ENCODE measurements at regions not wholly inside any gene's neighbourhood (a gene's known extent, or its start where the extent isn't known, plus 50 kb on each side); places are given as distances from the start of the nearest gene placed in this dataset.

DNA sequence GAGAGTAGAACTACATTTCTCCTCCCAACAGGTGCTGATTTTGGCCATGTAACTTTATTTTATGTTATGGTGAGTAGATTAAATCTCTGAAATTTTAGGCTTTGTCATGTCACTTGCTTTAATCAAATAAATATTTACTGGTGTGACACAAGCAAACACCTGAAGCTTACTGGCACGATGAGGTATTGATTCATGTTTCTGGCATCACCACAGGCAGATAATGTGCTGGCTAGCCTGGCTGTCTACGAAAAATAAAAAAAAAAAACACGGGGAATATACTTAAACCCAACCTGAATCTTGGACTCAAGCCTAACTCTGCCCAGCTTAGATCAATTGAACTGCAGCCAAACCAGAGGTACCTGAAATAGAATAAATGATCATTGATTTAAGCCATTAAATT lies 65.6 kb upstream of the CADM2 start:
- Histone ChIP-seq H3K79me2 (ENCODE audit: control insufficient read depth, insufficient read depth, low read length) (no peaks in the 10 kb centered on the region), H3K9me3 (ENCODE audit: control insufficient read depth, low read depth, low read length) (no peaks in the 10 kb centered on the region), H3K27ac (ENCODE audit: control insufficient read depth, insufficient read depth, low read length) (no peak overlapping the region), H3K27me3 (ENCODE audit: control insufficient read depth, extremely low read depth, insufficient read depth, low read length) (no peaks in the 10 kb centered on the region), H3K9me1 (ENCODE audit: control insufficient read depth, extremely low read depth, insufficient read depth, low read length) (no peaks in the 10 kb centered on the region), H3K4me1 (ENCODE audit: control insufficient read depth, extremely low read depth, insufficient read depth, low read length) (no peaks in the 10 kb centered on the region), H3K9ac (ENCODE audit: control insufficient read depth, extremely low read depth, insufficient read depth, low read length) (no peak overlapping the region), H2AFZ (ENCODE audit: control insufficient read depth, low read length) (no peak overlapping the region), H3K36me3 (ENCODE audit: control insufficient read depth in 2 of 2, extremely low read depth in 1 of 2, insufficient read depth in 2 of 2, low read length in 2 of 2) (no peaks in the 10 kb centered on the region), H4K20me1 (ENCODE audit: control insufficient read depth, extremely low read depth, insufficient read depth, low read length) (no peaks in the 10 kb centered on the region), H3K4me2 (ENCODE audit: control insufficient read depth, extremely low read depth, insufficient read depth, low read depth, low read length) (no peak overlapping the region), H3K4me3 (ENCODE audit: control insufficient read depth in 2 of 3, extremely low read depth in 1 of 3, insufficient read depth in 2 of 3, low read depth in 1 of 3, low read length in 3 of 3) (no peak overlapping the region)
- FAIRE-seq (no peak), DNase-seq (ENCODE audit: low read depth, low spot score) (no peak)
- dilution Hi-C loops (cut with MboI; ENCODE audit: extremely low pct_ligation_motif_present, low sequenced_read_pairs): no loop called here
- TF ChIP-seq EZH2 (IDR thresholded peaks at IDR 0.05; ENCODE audit: low read length): no peak

DNA sequence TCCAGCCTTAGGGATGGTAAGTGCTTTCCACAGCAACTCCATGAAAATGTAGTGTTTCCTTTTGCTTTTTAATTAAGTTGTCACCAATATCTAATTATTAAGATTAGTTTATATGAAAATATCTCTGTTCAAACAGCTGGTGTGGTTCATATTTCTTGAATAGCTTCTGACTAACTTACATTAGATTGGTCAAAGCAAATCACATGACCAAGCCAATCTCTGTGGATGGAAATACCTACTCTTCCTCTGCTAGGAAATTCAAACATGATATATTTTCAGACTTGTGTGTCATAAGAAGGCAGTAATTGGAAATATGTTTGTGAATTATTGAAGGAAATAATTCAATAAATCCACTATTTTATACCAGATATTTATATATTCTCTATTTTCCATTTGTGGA lies 54.6 kb upstream of the CADM2 start:
- Histone ChIP-seq H3K9ac (ENCODE audit: control insufficient read depth, extremely low read depth, insufficient read depth, low read length) (no peak overlapping the region), H4K20me1 (ENCODE audit: control insufficient read depth, extremely low read depth, insufficient read depth, low read length) (no peaks in the 10 kb centered on the region), H3K9me3 (ENCODE audit: control insufficient read depth, low read depth, low read length) (peaks cover 3% of the 10 kb centered on the region), H3K27ac (ENCODE audit: control insufficient read depth, insufficient read depth, low read length) (no peak overlapping the region), H3K27me3 (ENCODE audit: control insufficient read depth, extremely low read depth, insufficient read depth, low read length) (no peaks in the 10 kb centered on the region), H3K36me3 (ENCODE audit: control insufficient read depth in 2 of 2, extremely low read depth in 1 of 2, insufficient read depth in 2 of 2, low read length in 2 of 2) (no peaks in the 10 kb centered on the region), H2AFZ (ENCODE audit: control insufficient read depth, low read length) (no peak overlapping the region), H3K4me2 (ENCODE audit: control insufficient read depth, extremely low read depth, insufficient read depth, low read depth, low read length) (no peak overlapping the region), H3K79me2 (ENCODE audit: control insufficient read depth, insufficient read depth, low read length) (no peaks in the 10 kb centered on the region), H3K4me3 (ENCODE audit: control insufficient read depth in 2 of 3, extremely low read depth in 1 of 3, insufficient read depth in 2 of 3, low read depth in 1 of 3, low read length in 3 of 3) (no peak overlapping the region), H3K4me1 (ENCODE audit: control insufficient read depth, extremely low read depth, insufficient read depth, low read length) (no peaks in the 10 kb centered on the region), H3K9me1 (ENCODE audit: control insufficient read depth, extremely low read depth, insufficient read depth, low read length) (no peaks in the 10 kb centered on the region)
- TF ChIP-seq, protein P1, sequence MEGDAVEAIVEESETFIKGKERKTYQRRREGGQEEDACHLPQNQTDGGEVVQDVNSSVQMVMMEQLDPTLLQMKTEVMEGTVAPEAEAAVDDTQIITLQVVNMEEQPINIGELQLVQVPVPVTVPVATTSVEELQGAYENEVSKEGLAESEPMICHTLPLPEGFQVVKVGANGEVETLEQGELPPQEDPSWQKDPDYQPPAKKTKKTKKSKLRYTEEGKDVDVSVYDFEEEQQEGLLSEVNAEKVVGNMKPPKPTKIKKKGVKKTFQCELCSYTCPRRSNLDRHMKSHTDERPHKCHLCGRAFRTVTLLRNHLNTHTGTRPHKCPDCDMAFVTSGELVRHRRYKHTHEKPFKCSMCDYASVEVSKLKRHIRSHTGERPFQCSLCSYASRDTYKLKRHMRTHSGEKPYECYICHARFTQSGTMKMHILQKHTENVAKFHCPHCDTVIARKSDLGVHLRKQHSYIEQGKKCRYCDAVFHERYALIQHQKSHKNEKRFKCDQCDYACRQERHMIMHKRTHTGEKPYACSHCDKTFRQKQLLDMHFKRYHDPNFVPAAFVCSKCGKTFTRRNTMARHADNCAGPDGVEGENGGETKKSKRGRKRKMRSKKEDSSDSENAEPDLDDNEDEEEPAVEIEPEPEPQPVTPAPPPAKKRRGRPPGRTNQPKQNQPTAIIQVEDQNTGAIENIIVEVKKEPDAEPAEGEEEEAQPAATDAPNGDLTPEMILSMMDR (optimal IDR thresholded peaks at IDR 0.05 in 1 of 3, IDR thresholded peaks at IDR 0.05 in 1 of 3, conservative IDR thresholded peaks at IDR 0.05 in 1 of 3; ENCODE audit: extremely low read depth in 1 of 3, insufficient read depth in 2 of 3, low read length in 3 of 3): no peak
- TF ChIP-seq EZH2 (IDR thresholded peaks at IDR 0.05; ENCODE audit: low read length): no peak
- DNase-seq (ENCODE audit: low read depth, low spot score): no peak
- no peak for FAIRE-seq
- dilution Hi-C loops (cut with MboI; ENCODE audit: extremely low pct_ligation_motif_present, low sequenced_read_pairs): no loop called here

DNA sequence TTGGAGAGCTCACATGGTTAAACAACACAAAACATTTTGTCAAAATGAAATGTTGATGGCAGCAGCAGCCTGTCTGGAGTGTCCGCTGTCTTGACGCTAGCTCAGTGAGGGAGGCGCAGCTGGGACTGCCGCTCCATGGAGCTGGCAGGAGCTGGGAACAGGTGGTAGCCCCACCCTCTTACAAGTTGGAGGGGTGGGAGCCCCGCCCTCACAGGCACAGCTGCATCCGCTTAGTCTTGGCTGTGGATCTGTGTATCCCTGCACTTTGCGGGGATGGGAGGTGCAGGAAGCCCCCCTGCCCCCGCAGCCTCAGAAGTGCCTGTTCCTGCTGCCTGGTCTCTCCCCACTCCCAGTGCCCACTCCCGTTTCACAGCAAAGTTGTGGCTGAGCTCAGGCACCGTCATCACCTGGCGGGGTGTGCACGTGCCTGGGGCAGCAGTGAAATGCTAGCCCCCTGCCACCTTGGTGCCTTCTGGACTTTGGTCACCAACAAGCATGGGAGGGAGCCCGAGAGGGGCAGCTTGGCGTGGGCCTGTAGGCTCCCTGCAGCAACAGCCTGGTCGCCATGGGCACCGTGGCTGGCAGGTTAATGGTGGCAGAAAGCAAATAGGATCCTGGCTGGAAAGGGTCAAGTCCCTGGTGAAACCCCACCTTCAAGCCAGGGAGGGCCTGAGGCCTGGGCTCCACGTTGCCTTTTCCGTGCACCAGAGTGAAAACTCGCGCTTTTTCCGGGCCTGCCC lies 53.8 kb upstream of the CADM2 start:
- H3K79me2 ChIP-seq (ENCODE audit: control insufficient read depth, insufficient read depth, low read length): no peaks in the 10 kb centered on the region
- FAIRE-seq: no peak
- peaks cover 3% of the 10 kb centered on the region for H3K9me3 ChIP-seq (ENCODE audit: control insufficient read depth, low read depth, low read length)
- no peak overlapping the region for H3K4me2 ChIP-seq (ENCODE audit: control insufficient read depth, extremely low read depth, insufficient read depth, low read depth, low read length)
- no peaks in the 10 kb centered on the region for H3K27me3 ChIP-seq (ENCODE audit: control insufficient read depth, extremely low read depth, insufficient read depth, low read length)
- no peaks in the 10 kb centered on the region for H3K9me1 ChIP-seq (ENCODE audit: control insufficient read depth, extremely low read depth, insufficient read depth, low read length)
- no peak overlapping the region for H2AFZ ChIP-seq (ENCODE audit: control insufficient read depth, low read length)
- H3K4me1 ChIP-seq (ENCODE audit: control insufficient read depth, extremely low read depth, insufficient read depth, low read length): no peaks in the 10 kb centered on the region
- dilution Hi-C loops (cut with MboI; ENCODE audit: extremely low pct_ligation_motif_present, low sequenced_read_pairs): no loop called here
- no peak overlapping the region for H3K27ac ChIP-seq (ENCODE audit: control insufficient read depth, insufficient read depth, low read length)
- TF ChIP-seq, protein P1 (optimal IDR thresholded peaks at IDR 0.05 in 1 of 3, IDR thresholded peaks at IDR 0.05 in 1 of 3, conservative IDR thresholded peaks at IDR 0.05 in 1 of 3; ENCODE audit: extremely low read depth in 1 of 3, insufficient read depth in 2 of 3, low read length in 3 of 3): no peak
- no peak for TF ChIP-seq EZH2 (IDR thresholded peaks at IDR 0.05; ENCODE audit: low read length)
- H3K36me3 ChIP-seq (ENCODE audit: control insufficient read depth in 2 of 2, extremely low read depth in 1 of 2, insufficient read depth in 2 of 2, low read length in 2 of 2): no peaks in the 10 kb centered on the region
- no peaks in the 10 kb centered on the region for H4K20me1 ChIP-seq (ENCODE audit: control insufficient read depth, extremely low read depth, insufficient read depth, low read length)
- DNase-seq (ENCODE audit: low read depth, low spot score): no peak
- no peak overlapping the region for H3K9ac ChIP-seq (ENCODE audit: control insufficient read depth, extremely low read depth, insufficient read depth, low read length)
- no peak overlapping the region for H3K4me3 ChIP-seq (ENCODE audit: control insufficient read depth in 2 of 3, extremely low read depth in 1 of 3, insufficient read depth in 2 of 3, low read depth in 1 of 3, low read length in 3 of 3)
